ENCODE measurements at regions not wholly inside any gene's neighbourhood (a gene's known extent, or its start where the extent isn't known, plus 50 kb on each side); places are given as distances from the start of the nearest gene placed in this dataset.

- no peak for TF ChIP-seq HDGF (IDR thresholded peaks at IDR 0.05; ENCODE audit: borderline replicate concordance)
- no peak for TF ChIP-seq LEF1 (IDR thresholded peaks at IDR 0.05; ENCODE audit: borderline replicate concordance)
- TF ChIP-seq ZNF384 (IDR thresholded peaks at IDR 0.05) = no peak
- TF ChIP-seq NFRKB (IDR thresholded peaks at IDR 0.05) = no peak
- no peak for TF ChIP-seq SUZ12 (IDR thresholded peaks at IDR 0.05)
Measured at GRCh38 chr12:19737019-19737418, 297.7 kb downstream of the AEBP2 start.

Measured in HEK293T (cell line).